ENCODE measurements at regions not wholly inside any gene's neighbourhood (a gene's known extent, or its start where the extent isn't known, plus 50 kb on each side); places are given as distances from the start of the nearest gene placed in this dataset.
"Not testable (repeated sequence)": the region's sequence is repeated elsewhere in the genome, so short reads cannot be mapped to it uniquely, and the experiment has no call there.

DNA sequence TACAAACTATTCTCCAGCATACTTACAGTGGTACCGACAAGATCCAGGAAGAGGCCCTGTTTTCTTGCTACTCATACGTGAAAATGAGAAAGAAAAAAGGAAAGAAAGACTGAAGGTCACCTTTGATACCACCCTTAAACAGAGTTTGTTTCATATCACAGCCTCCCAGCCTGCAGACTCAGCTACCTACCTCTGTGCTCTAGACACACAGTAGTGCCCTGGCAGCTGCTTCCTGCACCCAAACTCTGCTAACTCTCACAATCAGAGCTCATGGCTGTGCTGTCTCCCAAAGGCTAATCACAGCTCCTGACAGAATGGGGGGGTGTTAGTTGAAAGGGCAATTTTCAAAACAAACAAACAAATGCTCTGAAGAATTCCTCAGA is 95.2 kb upstream of the OR4E1 start:
- no peaks in the 10 kb centered on the region for H3K36me3 ChIP-seq (ENCODE audit: control insufficient read depth, insufficient read depth, low read length)
- no peak for FAIRE-seq

DNA sequence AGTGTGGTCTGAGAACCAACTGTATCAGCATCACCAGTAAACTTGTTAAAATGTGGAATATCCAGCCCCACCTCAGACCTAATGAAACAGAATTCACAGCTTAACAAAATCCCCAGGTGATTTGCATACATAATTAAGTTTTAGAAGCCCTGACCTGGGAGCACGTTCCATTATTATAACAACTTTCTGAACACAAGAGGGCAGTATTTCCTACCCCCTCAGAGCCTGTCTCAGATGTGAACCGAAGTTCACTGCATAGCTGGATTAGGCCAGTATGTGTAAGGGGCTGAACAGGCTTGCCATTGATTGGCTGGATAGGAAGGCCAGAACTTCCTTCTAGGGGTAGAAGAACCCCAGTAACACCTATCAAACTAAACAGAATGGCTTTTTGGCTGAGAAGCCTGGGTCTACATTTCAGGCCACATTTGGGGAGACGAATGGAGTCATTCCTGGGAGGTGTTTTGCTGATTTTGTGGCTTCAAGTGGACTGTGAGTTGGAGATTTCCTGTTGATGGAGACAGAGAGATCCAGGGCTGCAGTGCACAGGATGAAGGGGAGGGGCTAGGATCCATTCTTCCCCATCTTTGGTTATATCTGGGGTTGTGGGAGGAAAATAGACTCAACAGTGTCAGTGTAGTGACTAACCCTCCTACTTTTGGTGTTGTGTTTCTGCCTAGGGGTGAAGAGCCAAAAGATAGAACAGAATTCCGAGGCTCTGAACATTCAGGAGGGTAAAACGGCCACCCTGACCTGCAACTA is 94.7 kb upstream of the OR4E1 start:
- TF ChIP-seq, protein P1, sequence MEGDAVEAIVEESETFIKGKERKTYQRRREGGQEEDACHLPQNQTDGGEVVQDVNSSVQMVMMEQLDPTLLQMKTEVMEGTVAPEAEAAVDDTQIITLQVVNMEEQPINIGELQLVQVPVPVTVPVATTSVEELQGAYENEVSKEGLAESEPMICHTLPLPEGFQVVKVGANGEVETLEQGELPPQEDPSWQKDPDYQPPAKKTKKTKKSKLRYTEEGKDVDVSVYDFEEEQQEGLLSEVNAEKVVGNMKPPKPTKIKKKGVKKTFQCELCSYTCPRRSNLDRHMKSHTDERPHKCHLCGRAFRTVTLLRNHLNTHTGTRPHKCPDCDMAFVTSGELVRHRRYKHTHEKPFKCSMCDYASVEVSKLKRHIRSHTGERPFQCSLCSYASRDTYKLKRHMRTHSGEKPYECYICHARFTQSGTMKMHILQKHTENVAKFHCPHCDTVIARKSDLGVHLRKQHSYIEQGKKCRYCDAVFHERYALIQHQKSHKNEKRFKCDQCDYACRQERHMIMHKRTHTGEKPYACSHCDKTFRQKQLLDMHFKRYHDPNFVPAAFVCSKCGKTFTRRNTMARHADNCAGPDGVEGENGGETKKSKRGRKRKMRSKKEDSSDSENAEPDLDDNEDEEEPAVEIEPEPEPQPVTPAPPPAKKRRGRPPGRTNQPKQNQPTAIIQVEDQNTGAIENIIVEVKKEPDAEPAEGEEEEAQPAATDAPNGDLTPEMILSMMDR (IDR thresholded peaks at IDR 0.05; ENCODE audit: insufficient read depth, low read length, severe bottlenecking), result peak; percentile 64
- H3K36me3 ChIP-seq (ENCODE audit: control insufficient read depth, insufficient read depth, low read length), result no peaks in the 10 kb centered on the region
- no peak overlapping the region for H3K4me3 ChIP-seq (ENCODE audit: low read depth, low read length)
- DNase-seq (ENCODE audit: low read depth) (peak; percentile 55), FAIRE-seq (no peak)
- no peaks in the 10 kb centered on the region for H3K27me3 ChIP-seq (ENCODE audit: control insufficient read depth, insufficient read depth, low read length)

More for the DNA sequence above, 95.2 kb upstream of the OR4E1 start:
- TF ChIP-seq, protein P1 (IDR thresholded peaks at IDR 0.05; ENCODE audit: insufficient read depth, low read length, severe bottlenecking), result no peak
- no peak for DNase-seq (ENCODE audit: low read depth)
- Histone ChIP-seq H3K4me3 (ENCODE audit: low read depth, low read length) (no peak overlapping the region), H3K27me3 (ENCODE audit: control insufficient read depth, insufficient read depth, low read length) (no peaks in the 10 kb centered on the region)

DNA sequence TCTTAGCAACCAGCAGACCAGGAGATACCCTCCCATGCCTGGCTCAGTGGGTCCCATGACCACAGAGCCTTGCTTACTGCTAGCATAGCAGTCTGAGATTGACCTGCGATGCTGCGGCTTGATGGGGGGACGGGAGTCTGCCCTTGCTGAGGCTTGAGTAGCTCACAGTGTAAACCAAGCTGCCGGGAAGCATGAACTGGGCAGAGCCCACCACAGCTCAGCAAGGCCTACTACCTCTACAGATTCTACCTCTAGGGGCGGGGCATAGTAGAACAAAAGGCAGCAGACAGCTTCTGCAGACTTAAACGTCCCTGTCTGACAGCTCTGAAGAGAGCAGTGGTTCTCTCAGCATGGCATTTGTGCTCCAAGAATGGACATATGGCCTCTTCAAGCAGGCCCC is 86.7 kb upstream of the OR4E1 start:
- not testable (repeated sequence) for H3K4me3 ChIP-seq (ENCODE audit: low read depth, low read length); FAIRE-seq; H3K36me3 ChIP-seq (ENCODE audit: control insufficient read depth, insufficient read depth, low read length); DNase-seq (ENCODE audit: low read depth); H3K27me3 ChIP-seq (ENCODE audit: control insufficient read depth, insufficient read depth, low read length)

DNA sequence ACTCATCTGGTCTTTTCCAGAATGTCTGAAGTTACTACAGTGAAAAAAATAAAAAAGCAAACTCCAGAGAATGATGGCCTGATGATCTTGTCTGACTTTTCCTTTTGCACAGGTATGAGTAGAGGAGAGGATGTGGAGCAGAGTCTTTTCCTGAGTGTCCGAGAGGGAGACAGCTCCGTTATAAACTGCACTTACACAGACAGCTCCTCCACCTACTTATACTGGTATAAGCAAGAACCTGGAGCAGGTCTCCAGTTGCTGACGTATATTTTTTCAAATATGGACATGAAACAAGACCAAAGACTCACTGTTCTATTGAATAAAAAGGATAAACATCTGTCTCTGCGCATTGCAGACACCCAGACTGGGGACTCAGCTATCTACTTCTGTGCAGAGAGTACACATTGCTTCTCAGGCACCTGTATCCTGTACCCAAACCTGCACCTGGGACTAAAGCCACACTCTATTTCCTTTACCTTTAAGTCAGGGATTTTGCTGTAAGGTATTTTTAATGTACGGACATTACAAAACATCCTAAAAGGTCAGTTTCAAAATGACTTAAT is 75.8 kb upstream of the OR4E1 start:
- Histone ChIP-seq H3K36me3 (ENCODE audit: control insufficient read depth, insufficient read depth, low read length) (no peaks in the 10 kb centered on the region), H3K4me3 (ENCODE audit: low read depth, low read length) (no peak overlapping the region), H3K27me3 (ENCODE audit: control insufficient read depth, insufficient read depth, low read length) (no peaks in the 10 kb centered on the region)
- DNase-seq (ENCODE audit: low read depth) (no peak), FAIRE-seq (no peak)
- TF ChIP-seq, protein P1 (IDR thresholded peaks at IDR 0.05; ENCODE audit: insufficient read depth, low read length, severe bottlenecking), result no peak

DNA sequence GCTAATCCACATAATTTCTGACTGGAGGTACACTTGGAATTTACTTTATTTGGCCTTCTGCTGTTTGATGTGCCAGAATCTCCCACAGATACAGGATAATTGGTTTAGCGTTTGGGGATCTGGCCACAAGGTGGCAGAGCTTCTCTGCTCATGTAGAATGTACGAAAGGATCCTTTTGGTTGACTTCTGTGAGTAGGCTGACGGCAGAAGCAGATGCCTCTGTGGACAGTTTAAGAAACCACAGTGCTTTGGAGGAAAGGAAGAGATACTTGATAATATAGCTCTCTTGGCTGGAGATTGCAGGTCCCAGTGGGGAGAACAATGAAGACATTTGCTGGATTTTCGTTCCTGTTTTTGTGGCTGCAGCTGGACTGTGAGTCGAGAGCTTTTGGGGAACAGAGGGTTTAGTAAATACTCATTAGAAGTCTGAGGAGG is 75.3 kb upstream of the OR4E1 start:
- Histone ChIP-seq H3K36me3 (ENCODE audit: control insufficient read depth, insufficient read depth, low read length) (no peaks in the 10 kb centered on the region), H3K27me3 (ENCODE audit: control insufficient read depth, insufficient read depth, low read length) (no peaks in the 10 kb centered on the region), H3K4me3 (ENCODE audit: low read depth, low read length) (no peak overlapping the region)
- TF ChIP-seq, protein P1 (IDR thresholded peaks at IDR 0.05; ENCODE audit: insufficient read depth, low read length, severe bottlenecking), result peak; percentile 76
- peak; percentile 52 for DNase-seq (ENCODE audit: low read depth)
- FAIRE-seq, result no peak

DNA sequence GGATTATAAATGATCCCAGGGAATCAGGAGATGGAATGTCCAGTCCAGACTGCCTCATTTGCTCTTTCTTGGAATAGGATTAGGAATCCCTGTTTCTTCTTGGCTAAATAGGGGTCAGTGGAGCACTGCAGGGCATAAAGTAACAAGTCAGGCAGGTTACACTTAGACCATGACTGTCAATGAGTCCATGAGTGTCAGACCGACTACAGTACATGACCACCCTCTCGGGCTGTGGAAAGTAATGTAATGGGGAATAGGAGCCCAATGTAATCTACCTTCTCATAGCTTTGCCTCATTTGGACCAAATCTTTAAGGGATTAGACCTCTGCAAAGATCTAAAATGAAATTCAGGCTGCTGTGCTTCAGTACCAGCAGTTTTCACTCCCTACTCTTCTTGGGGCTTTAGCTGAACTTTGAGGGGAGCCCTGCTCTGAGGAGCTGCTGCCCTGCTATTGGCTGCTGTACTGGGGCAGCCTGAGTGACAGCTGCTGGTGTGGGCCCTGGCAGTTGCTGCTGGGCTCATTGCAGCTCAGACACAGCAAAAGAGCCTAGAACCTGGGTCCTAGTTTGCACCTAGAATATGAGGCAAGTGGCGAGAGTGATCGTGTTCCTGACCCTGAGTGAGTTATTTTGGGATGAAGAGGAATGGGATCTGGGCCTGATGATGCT is 62.2 kb upstream of the OR4E1 start:
- no peaks in the 10 kb centered on the region for H3K27me3 ChIP-seq (ENCODE audit: control insufficient read depth, insufficient read depth, low read length)
- FAIRE-seq, result no peak
- no peak overlapping the region for H3K4me3 ChIP-seq (ENCODE audit: low read depth, low read length)
- no peaks in the 10 kb centered on the region for H3K36me3 ChIP-seq (ENCODE audit: control insufficient read depth, insufficient read depth, low read length)
- TF ChIP-seq, protein P1 (IDR thresholded peaks at IDR 0.05; ENCODE audit: insufficient read depth, low read length, severe bottlenecking), result no peak
- DNase-seq (ENCODE audit: low read depth), result no peak
